ENCODE measurements at regions not wholly inside any gene's neighbourhood (a gene's known extent, or its start where the extent isn't known, plus 50 kb on each side); places are given as distances from the start of the nearest gene placed in this dataset.

- DNase-seq (ENCODE audit: low spot score): no peak
Measured at GRCh38 chr18:11269257-11269656, 119.9 kb upstream of the PIEZO2 start.

GRCh38 chr18:11268741-11269233, 119.4 kb upstream of the PIEZO2 start:
- DNase-seq (ENCODE audit: low spot score): no peak

- no peak for DNase-seq (ENCODE audit: low spot score)
Measured at GRCh38 chr18:11268153-11268552, 118.8 kb upstream of the PIEZO2 start.

- no peak for DNase-seq (ENCODE audit: low spot score)
Measured at GRCh38 chr18:11266781-11267480, 117.6 kb upstream of the PIEZO2 start.

GRCh38 chr18:11261486-11261885, 112.1 kb upstream of the PIEZO2 start:
- DNase-seq (ENCODE audit: low spot score): no peak

GRCh38 chr18:11260961-11261461, 111.6 kb upstream of the PIEZO2 start:
- no peak for DNase-seq (ENCODE audit: low spot score)

- peak; percentile 49 for DNase-seq (ENCODE audit: low spot score)
Measured at GRCh38 chr18:11259469-11260150, 110.2 kb upstream of the PIEZO2 start.

- DNase-seq (ENCODE audit: low spot score): no peak
Measured at GRCh38 chr18:11258039-11258610, 108.8 kb upstream of the PIEZO2 start.

- no peak for DNase-seq (ENCODE audit: low spot score)
Measured at GRCh38 chr18:11256251-11256650, 106.9 kb upstream of the PIEZO2 start.

- DNase-seq (ENCODE audit: low spot score): no peak
Measured at GRCh38 chr18:11251891-11252270, 102.5 kb upstream of the PIEZO2 start.

GRCh38 chr18:11251229-11251890, 102.0 kb upstream of the PIEZO2 start:
- no peak for DNase-seq (ENCODE audit: low spot score)

- no peak for DNase-seq (ENCODE audit: low spot score)
Measured at GRCh38 chr18:11249391-11249790, 100.0 kb upstream of the PIEZO2 start.

GRCh38 chr18:11247381-11247970, 98.1 kb upstream of the PIEZO2 start:
- DNase-seq (ENCODE audit: low spot score): no peak

GRCh38 chr18:11246495-11247300, 97.3 kb upstream of the PIEZO2 start:
- DNase-seq (ENCODE audit: low spot score): no peak

- no peak for DNase-seq (ENCODE audit: low spot score)
Measured at GRCh38 chr18:11245879-11246278, 96.5 kb upstream of the PIEZO2 start.

GRCh38 chr18:11237484-11237883, 88.1 kb upstream of the PIEZO2 start:
- no peak for DNase-seq (ENCODE audit: low spot score)

- no peak for DNase-seq (ENCODE audit: low spot score)
Measured at GRCh38 chr18:11237066-11237465, 87.7 kb upstream of the PIEZO2 start.

- no peak for DNase-seq (ENCODE audit: low spot score)
Measured at GRCh38 chr18:11224153-11224552, 74.8 kb upstream of the PIEZO2 start.

- no peak for DNase-seq (ENCODE audit: low spot score)
Measured at GRCh38 chr18:11219571-11219970, 70.2 kb upstream of the PIEZO2 start.

- DNase-seq (ENCODE audit: low spot score): no peak
Measured at GRCh38 chr18:11215216-11215615, 65.8 kb upstream of the PIEZO2 start.

GRCh38 chr18:11204020-11204419, 54.7 kb upstream of the PIEZO2 start:
- no peak for DNase-seq (ENCODE audit: low spot score)
